GM12801 (cell line): ENCODE measurements at regions not wholly inside any gene's neighbourhood (a gene's known extent, or its start where the extent isn't known, plus 50 kb on each side); places are given as distances from the start of the nearest gene placed in this dataset.

ENCODE experiments used
- TF ChIP-seq, protein P1 (sequence below): IDR thresholded peaks from one replicate; pipeline ENCODE4 v1.5.1; 2011; ENCODE audit warnings: control low read depth; ENCODE audit not compliant: insufficient read length; ENCODE audit errors: extremely low read depth

- TF ChIP-seq, protein P1, sequence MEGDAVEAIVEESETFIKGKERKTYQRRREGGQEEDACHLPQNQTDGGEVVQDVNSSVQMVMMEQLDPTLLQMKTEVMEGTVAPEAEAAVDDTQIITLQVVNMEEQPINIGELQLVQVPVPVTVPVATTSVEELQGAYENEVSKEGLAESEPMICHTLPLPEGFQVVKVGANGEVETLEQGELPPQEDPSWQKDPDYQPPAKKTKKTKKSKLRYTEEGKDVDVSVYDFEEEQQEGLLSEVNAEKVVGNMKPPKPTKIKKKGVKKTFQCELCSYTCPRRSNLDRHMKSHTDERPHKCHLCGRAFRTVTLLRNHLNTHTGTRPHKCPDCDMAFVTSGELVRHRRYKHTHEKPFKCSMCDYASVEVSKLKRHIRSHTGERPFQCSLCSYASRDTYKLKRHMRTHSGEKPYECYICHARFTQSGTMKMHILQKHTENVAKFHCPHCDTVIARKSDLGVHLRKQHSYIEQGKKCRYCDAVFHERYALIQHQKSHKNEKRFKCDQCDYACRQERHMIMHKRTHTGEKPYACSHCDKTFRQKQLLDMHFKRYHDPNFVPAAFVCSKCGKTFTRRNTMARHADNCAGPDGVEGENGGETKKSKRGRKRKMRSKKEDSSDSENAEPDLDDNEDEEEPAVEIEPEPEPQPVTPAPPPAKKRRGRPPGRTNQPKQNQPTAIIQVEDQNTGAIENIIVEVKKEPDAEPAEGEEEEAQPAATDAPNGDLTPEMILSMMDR: no peak
Observed at GRCh38 chr18:4605212-4605611, 150.1 kb upstream of the DLGAP1 start.

GRCh38 chr18:4603955-4604354 is 148.8 kb upstream of the DLGAP1 start:
- TF ChIP-seq, protein P1: no peak

DNA sequence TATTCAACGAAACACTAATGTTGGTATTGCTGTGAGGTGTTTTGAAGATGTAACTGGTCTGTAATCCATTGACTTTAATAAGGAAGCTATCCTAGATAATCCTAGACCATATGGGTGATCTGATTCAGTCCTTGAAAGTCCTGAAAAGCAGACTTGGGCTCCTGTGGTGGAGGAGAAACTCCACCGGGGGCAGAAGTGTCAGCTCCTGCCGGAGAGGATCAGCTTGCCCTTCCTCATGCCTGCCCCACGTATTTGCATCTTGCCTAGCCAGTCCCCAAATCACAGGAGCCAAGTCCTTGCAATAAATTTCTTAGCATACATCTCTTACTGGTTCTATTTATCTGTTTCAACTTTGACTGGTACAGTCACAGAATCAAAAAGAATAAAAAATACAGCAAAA is 144.2 kb upstream of the DLGAP1 start:
- TF ChIP-seq, protein P1: no peak

- TF ChIP-seq, protein P1: no peak
Observed at GRCh38 chr18:4597301-4597700, 142.2 kb upstream of the DLGAP1 start.

DNA sequence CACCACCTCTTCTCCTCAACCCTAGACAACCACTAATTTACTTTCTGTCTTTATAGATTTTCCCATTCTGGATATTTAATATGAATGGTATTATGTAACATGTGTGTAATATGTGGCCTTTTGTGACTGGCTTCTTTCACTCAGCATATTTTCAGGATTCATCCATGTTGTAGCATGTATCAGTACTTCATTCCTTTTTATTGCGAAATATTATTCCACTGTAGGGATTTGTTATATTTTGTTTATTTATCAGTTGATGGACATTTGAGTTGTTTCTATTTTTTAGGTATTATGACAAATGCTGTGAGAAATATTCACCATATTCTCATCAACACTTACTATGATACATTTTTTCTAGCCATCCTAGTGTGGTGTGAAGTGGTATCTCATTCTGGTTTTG is 138.8 kb upstream of the DLGAP1 start:
- TF ChIP-seq, protein P1: no peak

DNA sequence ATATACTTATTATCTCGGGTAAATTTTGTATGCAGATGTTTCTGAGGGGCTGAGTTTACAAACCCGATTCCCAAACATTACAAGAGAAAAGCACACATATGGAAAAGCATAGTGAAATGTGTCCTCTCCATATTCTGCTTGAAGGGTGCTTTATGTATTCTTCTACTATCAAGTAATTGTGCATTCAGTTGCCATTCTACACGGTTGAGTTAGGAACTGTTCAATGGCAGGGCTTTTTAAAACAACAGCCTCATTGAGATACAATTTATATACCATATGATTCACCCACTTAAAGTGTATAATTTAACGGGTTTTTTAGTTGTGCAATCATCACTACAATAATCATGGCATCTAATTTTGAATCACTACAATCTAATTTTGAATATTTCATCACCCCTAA is 138.4 kb upstream of the DLGAP1 start:
- TF ChIP-seq, protein P1: no peak

- TF ChIP-seq, protein P1: no peak
Observed at GRCh38 chr18:4589056-4589800, 134.1 kb upstream of the DLGAP1 start.

GRCh38 chr18:4587204-4587603 is 132.1 kb upstream of the DLGAP1 start:
- TF ChIP-seq, protein P1: no peak
